ENCODE measurements at regions not wholly inside any gene's neighbourhood (a gene's known extent, or its start where the extent isn't known, plus 50 kb on each side); places are given as distances from the start of the nearest gene placed in this dataset.

DNA sequence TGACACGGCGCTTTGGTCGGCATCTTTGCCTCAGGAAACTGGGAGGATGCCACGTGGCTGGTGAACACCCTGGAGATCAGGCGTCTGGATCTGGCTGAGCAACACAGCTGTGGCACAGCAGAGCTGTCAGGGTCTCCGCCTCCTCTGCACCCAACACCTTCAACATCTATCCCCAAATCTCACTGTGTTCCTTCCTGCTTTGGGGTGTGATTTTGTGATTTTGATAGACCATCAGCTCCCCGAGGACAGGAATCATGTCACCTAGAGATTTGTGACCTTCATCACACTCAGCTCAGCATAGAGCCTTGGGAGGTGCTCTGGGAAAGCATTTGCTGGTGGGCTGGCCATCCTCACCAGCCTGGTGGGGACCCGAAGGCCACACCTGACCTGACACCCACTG lies 203.7 kb upstream of the FOXQ1 start (continued):
- TF ChIP-seq, protein P1, sequence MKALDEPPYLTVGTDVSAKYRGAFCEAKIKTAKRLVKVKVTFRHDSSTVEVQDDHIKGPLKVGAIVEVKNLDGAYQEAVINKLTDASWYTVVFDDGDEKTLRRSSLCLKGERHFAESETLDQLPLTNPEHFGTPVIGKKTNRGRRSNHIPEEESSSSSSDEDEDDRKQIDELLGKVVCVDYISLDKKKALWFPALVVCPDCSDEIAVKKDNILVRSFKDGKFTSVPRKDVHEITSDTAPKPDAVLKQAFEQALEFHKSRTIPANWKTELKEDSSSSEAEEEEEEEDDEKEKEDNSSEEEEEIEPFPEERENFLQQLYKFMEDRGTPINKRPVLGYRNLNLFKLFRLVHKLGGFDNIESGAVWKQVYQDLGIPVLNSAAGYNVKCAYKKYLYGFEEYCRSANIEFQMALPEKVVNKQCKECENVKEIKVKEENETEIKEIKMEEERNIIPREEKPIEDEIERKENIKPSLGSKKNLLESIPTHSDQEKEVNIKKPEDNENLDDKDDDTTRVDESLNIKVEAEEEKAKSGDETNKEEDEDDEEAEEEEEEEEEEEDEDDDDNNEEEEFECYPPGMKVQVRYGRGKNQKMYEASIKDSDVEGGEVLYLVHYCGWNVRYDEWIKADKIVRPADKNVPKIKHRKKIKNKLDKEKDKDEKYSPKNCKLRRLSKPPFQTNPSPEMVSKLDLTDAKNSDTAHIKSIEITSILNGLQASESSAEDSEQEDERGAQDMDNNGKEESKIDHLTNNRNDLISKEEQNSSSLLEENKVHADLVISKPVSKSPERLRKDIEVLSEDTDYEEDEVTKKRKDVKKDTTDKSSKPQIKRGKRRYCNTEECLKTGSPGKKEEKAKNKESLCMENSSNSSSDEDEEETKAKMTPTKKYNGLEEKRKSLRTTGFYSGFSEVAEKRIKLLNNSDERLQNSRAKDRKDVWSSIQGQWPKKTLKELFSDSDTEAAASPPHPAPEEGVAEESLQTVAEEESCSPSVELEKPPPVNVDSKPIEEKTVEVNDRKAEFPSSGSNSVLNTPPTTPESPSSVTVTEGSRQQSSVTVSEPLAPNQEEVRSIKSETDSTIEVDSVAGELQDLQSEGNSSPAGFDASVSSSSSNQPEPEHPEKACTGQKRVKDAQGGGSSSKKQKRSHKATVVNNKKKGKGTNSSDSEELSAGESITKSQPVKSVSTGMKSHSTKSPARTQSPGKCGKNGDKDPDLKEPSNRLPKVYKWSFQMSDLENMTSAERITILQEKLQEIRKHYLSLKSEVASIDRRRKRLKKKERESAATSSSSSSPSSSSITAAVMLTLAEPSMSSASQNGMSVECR (CRISPR knock-in tag; IDR thresholded peaks at IDR 0.05; ENCODE audit: borderline replicate concordance) = no peak
- no peak for TF ChIP-seq NR3C1 (CRISPR knock-in tag; conservative IDR thresholded peaks at IDR 0.05; ENCODE audit: low read depth)
- TF ChIP-seq ESRRA (CRISPR knock-in tag; IDR thresholded peaks at IDR 0.05; ENCODE audit: borderline replicate concordance) = no peak
- TF ChIP-seq NFYB (CRISPR knock-in tag; conservative IDR thresholded peaks at IDR 0.05; ENCODE audit: low read depth) = no peak
- no peak for TF ChIP-seq ATF1 (CRISPR knock-in tag; IDR thresholded peaks at IDR 0.05)
- TF ChIP-seq NR2C2 (CRISPR knock-in tag; IDR thresholded peaks at IDR 0.05) = no peak

DNA sequence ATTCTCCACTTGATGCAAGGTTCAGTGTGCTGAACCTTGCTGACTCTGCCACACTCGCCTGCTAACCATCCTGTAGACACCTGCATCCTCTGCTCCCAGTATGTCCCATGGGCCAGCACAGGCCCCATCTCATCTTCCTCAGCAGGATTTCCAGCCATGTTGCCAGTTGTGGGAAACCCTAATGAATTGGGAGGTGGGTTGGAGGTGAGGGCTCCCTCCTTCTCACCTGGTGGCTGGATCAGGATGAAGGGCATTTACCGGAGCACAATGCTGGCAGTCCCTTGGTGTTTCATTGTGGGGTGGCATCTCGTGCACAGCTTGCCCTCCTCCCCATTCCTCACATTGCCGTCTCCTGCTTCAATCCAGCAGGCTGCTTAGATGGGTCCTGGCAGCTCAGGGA lies 204.3 kb upstream of the FOXQ1 start:
- Mint-ChIP-seq H3K27ac (no peak overlapping the region), H3K36me3 (peaks cover 15% of the 10 kb centered on the region), H3K27me3 (ENCODE audit: low read depth) (peaks cover 78% of the 10 kb centered on the region), H3K4me1 (peaks cover 30% of the 10 kb centered on the region), H3K4me3 (no peak overlapping the region), H3K9me3 (peaks cover 23% of the 10 kb centered on the region)
- POLR2A ChIA-PET = no interaction called here
- ATAC-seq (no peak), DNase-seq (ENCODE audit: low spot score) (no peak)
- CTCF ChIA-PET = no interaction called here
- no peak for TF ChIP-seq GABPB1 (CRISPR knock-in tag; IDR thresholded peaks at IDR 0.05)
- TF ChIP-seq TP53 (CRISPR knock-in tag; IDR thresholded peaks at IDR 0.05) = no peak
- TF ChIP-seq FOXP1 (CRISPR knock-in tag; IDR thresholded peaks at IDR 0.05; ENCODE audit: borderline replicate concordance) = no peak
- TF ChIP-seq, protein P2, sequence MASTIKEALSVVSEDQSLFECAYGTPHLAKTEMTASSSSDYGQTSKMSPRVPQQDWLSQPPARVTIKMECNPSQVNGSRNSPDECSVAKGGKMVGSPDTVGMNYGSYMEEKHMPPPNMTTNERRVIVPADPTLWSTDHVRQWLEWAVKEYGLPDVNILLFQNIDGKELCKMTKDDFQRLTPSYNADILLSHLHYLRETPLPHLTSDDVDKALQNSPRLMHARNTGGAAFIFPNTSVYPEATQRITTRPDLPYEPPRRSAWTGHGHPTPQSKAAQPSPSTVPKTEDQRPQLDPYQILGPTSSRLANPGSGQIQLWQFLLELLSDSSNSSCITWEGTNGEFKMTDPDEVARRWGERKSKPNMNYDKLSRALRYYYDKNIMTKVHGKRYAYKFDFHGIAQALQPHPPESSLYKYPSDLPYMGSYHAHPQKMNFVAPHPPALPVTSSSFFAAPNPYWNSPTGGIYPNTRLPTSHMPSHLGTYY (CRISPR knock-in tag; IDR thresholded peaks at IDR 0.05) = no peak
- TF ChIP-seq, protein P3, sequence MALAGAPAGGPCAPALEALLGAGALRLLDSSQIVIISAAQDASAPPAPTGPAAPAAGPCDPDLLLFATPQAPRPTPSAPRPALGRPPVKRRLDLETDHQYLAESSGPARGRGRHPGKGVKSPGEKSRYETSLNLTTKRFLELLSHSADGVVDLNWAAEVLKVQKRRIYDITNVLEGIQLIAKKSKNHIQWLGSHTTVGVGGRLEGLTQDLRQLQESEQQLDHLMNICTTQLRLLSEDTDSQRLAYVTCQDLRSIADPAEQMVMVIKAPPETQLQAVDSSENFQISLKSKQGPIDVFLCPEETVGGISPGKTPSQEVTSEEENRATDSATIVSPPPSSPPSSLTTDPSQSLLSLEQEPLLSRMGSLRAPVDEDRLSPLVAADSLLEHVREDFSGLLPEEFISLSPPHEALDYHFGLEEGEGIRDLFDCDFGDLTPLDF (CRISPR knock-in tag; IDR thresholded peaks at IDR 0.05) = no peak
- TF ChIP-seq MXD4 (CRISPR knock-in tag; IDR thresholded peaks at IDR 0.05; ENCODE audit: borderline replicate concordance) = no peak
- no peak for TF ChIP-seq ESRRA (CRISPR knock-in tag; IDR thresholded peaks at IDR 0.05; ENCODE audit: borderline replicate concordance)

DNA sequence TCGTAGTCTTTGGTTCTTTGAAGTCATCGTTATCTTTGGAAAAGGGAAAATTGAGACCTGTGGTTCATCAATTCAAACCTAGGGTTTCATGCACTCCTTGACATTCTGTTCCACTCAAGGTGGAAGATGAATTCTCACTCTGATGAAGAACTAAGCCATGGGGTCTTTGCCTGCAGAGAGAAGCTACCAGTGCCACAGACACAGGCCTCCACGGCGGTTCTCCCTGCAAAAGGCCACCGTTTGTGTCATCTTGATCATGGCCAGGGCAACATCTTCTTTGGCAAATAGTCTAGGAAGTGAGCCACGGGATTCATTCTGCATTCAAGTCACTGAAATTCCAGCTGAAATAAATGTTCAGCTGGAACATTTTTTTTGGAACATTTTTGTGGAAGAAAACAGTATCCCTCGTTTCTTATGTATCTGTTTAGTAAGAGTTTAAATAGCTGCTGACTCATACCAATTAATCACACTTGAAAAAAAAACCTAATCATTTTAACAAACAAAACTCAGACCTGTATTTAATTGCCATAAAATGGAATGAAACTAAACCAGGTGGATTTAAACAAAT lies 206.0 kb upstream of the FOXQ1 start:
- H3K27me3 Mint-ChIP-seq (ENCODE audit: low read depth) = peaks cover 90% of the 10 kb centered on the region
- no peak for ATAC-seq
- CTCF ChIA-PET = no interaction called here
- H3K27ac Mint-ChIP-seq = no peak overlapping the region
- no peak for TF ChIP-seq MXD4 (CRISPR knock-in tag; IDR thresholded peaks at IDR 0.05; ENCODE audit: borderline replicate concordance)
- TF ChIP-seq, protein P4, sequence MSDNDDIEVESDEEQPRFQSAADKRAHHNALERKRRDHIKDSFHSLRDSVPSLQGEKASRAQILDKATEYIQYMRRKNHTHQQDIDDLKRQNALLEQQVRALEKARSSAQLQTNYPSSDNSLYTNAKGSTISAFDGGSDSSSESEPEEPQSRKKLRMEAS (CRISPR knock-in tag; IDR thresholded peaks at IDR 0.05) = no peak
- TF ChIP-seq, protein P5, sequence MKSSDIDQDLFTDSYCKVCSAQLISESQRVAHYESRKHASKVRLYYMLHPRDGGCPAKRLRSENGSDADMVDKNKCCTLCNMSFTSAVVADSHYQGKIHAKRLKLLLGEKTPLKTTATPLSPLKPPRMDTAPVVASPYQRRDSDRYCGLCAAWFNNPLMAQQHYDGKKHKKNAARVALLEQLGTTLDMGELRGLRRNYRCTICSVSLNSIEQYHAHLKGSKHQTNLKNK (CRISPR knock-in tag; IDR thresholded peaks at IDR 0.05) = no peak
- TF ChIP-seq, protein P3 (CRISPR knock-in tag; IDR thresholded peaks at IDR 0.05) = no peak
- DNase-seq (ENCODE audit: low spot score) = no peak
- H3K36me3 Mint-ChIP-seq = peaks cover 15% of the 10 kb centered on the region
- peaks cover 30% of the 10 kb centered on the region for H3K4me1 Mint-ChIP-seq
- POLR2A ChIA-PET = no interaction called here
- peaks cover 23% of the 10 kb centered on the region for H3K9me3 Mint-ChIP-seq
- H3K4me3 Mint-ChIP-seq = no peak overlapping the region
